HCT116 (cell line): ENCODE measurements at regions not wholly inside any gene's neighbourhood (a gene's known extent, or its start where the extent isn't known, plus 50 kb on each side); places are given as distances from the start of the nearest gene placed in this dataset.
"Not testable (repeated sequence)": the region's sequence is repeated elsewhere in the genome, so short reads cannot be mapped to it uniquely, and the experiment has no call there.

Experiments
- ATAC-seq: fragments of 200-7000 bp; cut with Tn5 transposase; 2 replicates; pipeline ENCODE4 v1.9.1; 2020; ENCODE audit warnings: mild to moderate bottlenecking, moderate library complexity
- BruUV-seq: library from RNA; stranded (reverse); fragments of 400-500 nt; replicated peaks from 2 replicates; lab custom pipeline; 2021; lab: Mats Ljungman, UMichigan
- CTCF ChIA-PET: fragments of 300-600 bp; sonication (Branson Sonifier 250); formaldehyde crosslinking; loops from one replicate; lab custom pipeline; 2021; ENCODE audit warnings: antibody characterized with exemption; lab: Charles Lee
- POLR2A ChIA-PET: fragments of 300-600, 350-600 bp; sonication (Branson Sonifier 250); formaldehyde crosslinking; loops from one replicate; lab custom pipeline; 2021; ENCODE audit warnings: antibody characterized with exemption; lab: Charles Lee
- RAD21 ChIA-PET, 2 experiments: fragments of 300-600 bp; sonication (Branson Sonifier 250); formaldehyde crosslinking; loops; one replicate each; lab custom pipeline; 2023; ENCODE audit warnings: low total read pairs in 2 of 2; ENCODE audit not compliant: uncharacterized antibody in 2 of 2, unreplicated experiment in 2 of 2, low non-redundant PET in 1 of 2; lab: Charles Lee
- DNase-seq: peaks from one replicate; pipeline ENCODE4 v3.0.0-alpha.2; 2010; ENCODE audit warnings: low read depth, low spot score
- H2AFZ ChIP-seq: fragments of 200-600 bp; shearing (Covaris generic), sonication (generic); 2 replicates; pipeline ENCODE4 v1.6.1; 2017; ENCODE audit warnings: low read depth, mixed run types, mixed read lengths, antibody characterized with exemption, low read length; ENCODE audit not compliant: poor library complexity, severe bottlenecking
- H3K27ac ChIP-seq: 2 replicates; pipeline ENCODE4 v1.5.1; 2012; ENCODE audit warnings: low read depth, low read length
- H3K27me3 ChIP-seq: fragments of 200-600 bp; sonication (generic); 2 replicates; pipeline ENCODE4 v1.6.1; 2016; ENCODE audit warnings: mixed run types, low read length, mixed read lengths; ENCODE audit not compliant: insufficient read depth
- H3K36me3 ChIP-seq, 2 experiments: fragments of 200-500 bp in 1 of 2; fragments of 200-600 bp in 1 of 2; sonication (Bioruptor generic) in 1 of 2; sonication (generic) in 1 of 2; 2 replicates each; pipeline versions ENCODE4 v1.5.1 to v1.6.1; 2014 to 2016; ENCODE audit warnings: low read length in 2 of 2, inconsistent platforms in 1 of 2, mixed read lengths in 1 of 2, mixed run types in 1 of 2; ENCODE audit not compliant: insufficient read depth in 2 of 2, control insufficient read depth in 1 of 2
- H3K4me1 ChIP-seq, 2 experiments: fragments of 200-600 bp in 1 of 2; sonication (generic) in 1 of 2; 2 replicates each; pipeline versions ENCODE4 v1.5.1 to v1.6.1; 2012 to 2017; ENCODE audit warnings: low read length in 2 of 2, inconsistent platforms in 1 of 2, mild to moderate bottlenecking in 1 of 2, mixed read lengths in 1 of 2, mixed run types in 1 of 2, moderate library complexity in 1 of 2; ENCODE audit not compliant: insufficient read depth in 2 of 2, control insufficient read depth in 1 of 2
- H3K4me2 ChIP-seq: fragments of 200-600 bp; sonication (generic); 2 replicates; pipeline ENCODE4 v1.6.1; 2017; ENCODE audit warnings: mixed run types, low read length, mixed read lengths
- H3K4me3 ChIP-seq, 2 experiments: fragments of 200-600 bp in 1 of 2; sonication (generic) in 1 of 2; replicated peaks in 1 of 2; 2 replicates each; pipeline ENCODE4 v1.5.1; 2011 to 2016; ENCODE audit warnings: low read length in 2 of 2, control low read depth in 1 of 2, low read depth in 1 of 2, mild to moderate bottlenecking in 1 of 2, mixed read lengths in 1 of 2, mixed run types in 1 of 2
- H3K79me2 ChIP-seq: fragments of 200-600 bp; sonication (generic); 2 replicates; pipeline ENCODE4 v1.6.1; 2017; ENCODE audit warnings: mild to moderate bottlenecking, mixed run types, low read length, moderate library complexity, mixed read lengths; ENCODE audit not compliant: insufficient read depth
- H3K9ac ChIP-seq: fragments of 200-600 bp; sonication (generic); 2 replicates; pipeline ENCODE4 v1.6.1; 2016; ENCODE audit warnings: low read length, mixed read lengths
- H3K9me2 ChIP-seq: fragments of 200-600 bp; sonication (generic), shearing (Covaris generic); 2 replicates; pipeline ENCODE4 v1.6.1; 2017; ENCODE audit warnings: mixed run types, mild to moderate bottlenecking, moderate library complexity; ENCODE audit not compliant: insufficient read depth
- H3K9me3 ChIP-seq, 2 experiments: fragments of 200-500 bp in 1 of 2; fragments of 200-600 bp in 1 of 2; sonication (Bioruptor generic) in 1 of 2; sonication (generic) in 1 of 2; 2 replicates each; pipeline ENCODE4 v1.6.1; 2014 to 2017; ENCODE audit warnings: low read length in 2 of 2, mixed read lengths in 2 of 2, inconsistent platforms in 1 of 2, low read depth in 1 of 2, mild to moderate bottlenecking in 1 of 2, mixed run types in 1 of 2, moderate library complexity in 1 of 2; ENCODE audit not compliant: control insufficient read depth in 1 of 2, insufficient read depth in 1 of 2
- H4K20me1 ChIP-seq: fragments of 200-600 bp; sonication (generic), shearing (Covaris generic); 2 replicates; pipeline ENCODE4 v1.6.1; 2017; ENCODE audit warnings: mixed run types, mild to moderate bottlenecking, moderate library complexity; ENCODE audit not compliant: insufficient read depth
- CBX3 ChIP-seq: IDR thresholded peaks from 2 replicates; pipeline ENCODE4 v1.6.1; 2012; ENCODE audit warnings: low read depth
- CEBPB ChIP-seq: IDR thresholded peaks from 2 replicates; pipeline ENCODE4 v1.6.1; 2012; ENCODE audit warnings: low read depth
- ELF1 ChIP-seq: IDR thresholded peaks from 2 replicates; pipeline ENCODE4 v1.6.1; 2012; ENCODE audit warnings: low read depth, borderline replicate concordance
- EZH2 ChIP-seq: fragments of 200-600 bp; sonication (generic); IDR thresholded peaks from 2 replicates; pipeline ENCODE4 v1.6.1; 2017; ENCODE audit warnings: antibody characterized with exemption, mixed run types
- FOSL1 ChIP-seq: IDR thresholded peaks from 2 replicates; pipeline ENCODE4 v1.6.1; 2012; ENCODE audit warnings: low read depth
- JUND ChIP-seq: IDR thresholded peaks from 2 replicates; pipeline ENCODE4 v1.6.1; 2012
- POLR2A ChIP-seq: IDR thresholded peaks from 2 replicates; pipeline ENCODE4 v1.7.0; 2011; ENCODE audit warnings: borderline replicate concordance; ENCODE audit not compliant: insufficient read depth, insufficient read length; ENCODE audit errors: extremely low read depth
- POLR2AphosphoS5 ChIP-seq: IDR thresholded peaks from 2 replicates; pipeline ENCODE4 v1.6.1; 2011; ENCODE audit warnings: mild to moderate bottlenecking, low read depth, low read length, moderate library complexity
- SIN3A ChIP-seq: IDR thresholded peaks from 2 replicates; pipeline ENCODE4 v1.6.1; 2012; ENCODE audit warnings: low read depth
- SRF ChIP-seq: IDR thresholded peaks from 2 replicates; pipeline ENCODE4 v1.6.1; 2012; ENCODE audit warnings: low read depth
- TCF7L2 ChIP-seq: IDR thresholded peaks from 2 replicates; pipeline ENCODE4 v1.7.0; 2011; ENCODE audit warnings: borderline replicate concordance, inconsistent platforms; ENCODE audit not compliant: insufficient read depth, insufficient read length; ENCODE audit errors: extremely low read depth
- intact Hi-C: fragments of 100-400 bp; cut with micrococcal nuclease; formaldehyde crosslinking; loops from 2 replicates; pipeline ENCODE4 v1.10.0; 2022
- TF ChIP-seq, protein P1 (sequence below): IDR thresholded peaks from 2 replicates; pipeline ENCODE4 v1.6.1; 2012
- TF ChIP-seq, protein P2 (sequence below): IDR thresholded peaks from 2 replicates; pipeline ENCODE4 v1.6.1; 2012; ENCODE audit warnings: low read depth

DNA sequence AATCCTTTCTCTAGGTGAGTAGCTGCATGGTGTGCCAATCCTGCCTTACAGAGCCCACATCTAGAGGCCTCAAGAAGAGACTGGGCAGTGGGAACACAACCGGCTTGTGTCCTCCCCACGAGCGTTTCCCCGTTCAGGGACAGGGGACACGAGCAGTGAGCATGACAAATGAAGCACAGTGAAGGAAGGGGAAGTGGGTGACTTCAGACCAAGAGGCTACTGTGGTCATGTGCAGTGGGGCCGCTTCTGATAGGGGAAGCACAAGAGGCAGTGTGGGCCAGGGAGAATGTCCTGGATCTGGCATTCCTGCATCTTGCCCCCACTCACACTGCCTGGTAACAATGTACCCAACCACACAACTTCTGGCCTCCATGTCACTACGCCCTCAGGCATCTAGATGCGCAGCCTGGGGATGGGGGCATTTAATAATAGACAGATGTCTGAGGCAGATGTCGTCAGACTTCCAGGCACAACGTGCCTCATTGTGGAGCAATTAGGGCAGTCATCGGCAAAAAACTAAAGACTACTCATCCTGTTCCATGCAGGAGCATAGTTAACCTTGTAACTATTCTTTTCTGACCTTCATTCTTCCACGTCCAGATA, 155.6 kb upstream of the NBPF11 start:
- H3K4me3 ChIP-seq: no peak overlapping the region
- no peaks in the 10 kb centered on the region for H3K36me3 ChIP-seq
- RAD21 ChIA-PET: no interaction called here
- no peak overlapping the region for H2AFZ ChIP-seq
- CTCF ChIA-PET: no interaction called here
- DNase-seq (no peak), ATAC-seq (no peak)
- no peaks in the 10 kb centered on the region for H3K27me3 ChIP-seq
- no peak overlapping the region for H3K4me2 ChIP-seq
- POLR2A ChIA-PET: no interaction called here
- no peak overlapping the region for H3K27ac ChIP-seq
- no peaks in the 10 kb centered on the region for H4K20me1 ChIP-seq
- BruUV-seq: no TSS peak
- TF ChIP-seq, protein P1, sequence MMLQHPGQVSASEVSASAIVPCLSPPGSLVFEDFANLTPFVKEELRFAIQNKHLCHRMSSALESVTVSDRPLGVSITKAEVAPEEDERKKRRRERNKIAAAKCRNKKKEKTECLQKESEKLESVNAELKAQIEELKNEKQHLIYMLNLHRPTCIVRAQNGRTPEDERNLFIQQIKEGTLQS: no peak
- no peak for TF ChIP-seq TCF7L2
- TF ChIP-seq CBX3: no peak
- TF ChIP-seq EZH2: no peak
- no peak for TF ChIP-seq SRF
- TF ChIP-seq, protein P2, sequence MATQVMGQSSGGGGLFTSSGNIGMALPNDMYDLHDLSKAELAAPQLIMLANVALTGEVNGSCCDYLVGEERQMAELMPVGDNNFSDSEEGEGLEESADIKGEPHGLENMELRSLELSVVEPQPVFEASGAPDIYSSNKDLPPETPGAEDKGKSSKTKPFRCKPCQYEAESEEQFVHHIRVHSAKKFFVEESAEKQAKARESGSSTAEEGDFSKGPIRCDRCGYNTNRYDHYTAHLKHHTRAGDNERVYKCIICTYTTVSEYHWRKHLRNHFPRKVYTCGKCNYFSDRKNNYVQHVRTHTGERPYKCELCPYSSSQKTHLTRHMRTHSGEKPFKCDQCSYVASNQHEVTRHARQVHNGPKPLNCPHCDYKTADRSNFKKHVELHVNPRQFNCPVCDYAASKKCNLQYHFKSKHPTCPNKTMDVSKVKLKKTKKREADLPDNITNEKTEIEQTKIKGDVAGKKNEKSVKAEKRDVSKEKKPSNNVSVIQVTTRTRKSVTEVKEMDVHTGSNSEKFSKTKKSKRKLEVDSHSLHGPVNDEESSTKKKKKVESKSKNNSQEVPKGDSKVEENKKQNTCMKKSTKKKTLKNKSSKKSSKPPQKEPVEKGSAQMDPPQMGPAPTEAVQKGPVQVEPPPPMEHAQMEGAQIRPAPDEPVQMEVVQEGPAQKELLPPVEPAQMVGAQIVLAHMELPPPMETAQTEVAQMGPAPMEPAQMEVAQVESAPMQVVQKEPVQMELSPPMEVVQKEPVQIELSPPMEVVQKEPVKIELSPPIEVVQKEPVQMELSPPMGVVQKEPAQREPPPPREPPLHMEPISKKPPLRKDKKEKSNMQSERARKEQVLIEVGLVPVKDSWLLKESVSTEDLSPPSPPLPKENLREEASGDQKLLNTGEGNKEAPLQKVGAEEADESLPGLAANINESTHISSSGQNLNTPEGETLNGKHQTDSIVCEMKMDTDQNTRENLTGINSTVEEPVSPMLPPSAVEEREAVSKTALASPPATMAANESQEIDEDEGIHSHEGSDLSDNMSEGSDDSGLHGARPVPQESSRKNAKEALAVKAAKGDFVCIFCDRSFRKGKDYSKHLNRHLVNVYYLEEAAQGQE: no peak
- TF ChIP-seq JUND: no peak
- no peak for TF ChIP-seq ELF1
- no peak for TF ChIP-seq SIN3A
- no peak for TF ChIP-seq CEBPB
- TF ChIP-seq POLR2A: no peak
- no peak for TF ChIP-seq FOSL1
- TF ChIP-seq POLR2AphosphoS5: no peak
- H3K9me2 ChIP-seq: no peaks in the 10 kb centered on the region
- no peak overlapping the region for H3K9ac ChIP-seq
- no peaks in the 10 kb centered on the region for H3K79me2 ChIP-seq
- no peaks in the 10 kb centered on the region for H3K9me3 ChIP-seq
- intact Hi-C loops: no loop called here
- H3K4me1 ChIP-seq: peaks cover 0 to 8% of the 10 kb centered on the region in 2 experiments; a peak in 1 of 4 replicates

DNA sequence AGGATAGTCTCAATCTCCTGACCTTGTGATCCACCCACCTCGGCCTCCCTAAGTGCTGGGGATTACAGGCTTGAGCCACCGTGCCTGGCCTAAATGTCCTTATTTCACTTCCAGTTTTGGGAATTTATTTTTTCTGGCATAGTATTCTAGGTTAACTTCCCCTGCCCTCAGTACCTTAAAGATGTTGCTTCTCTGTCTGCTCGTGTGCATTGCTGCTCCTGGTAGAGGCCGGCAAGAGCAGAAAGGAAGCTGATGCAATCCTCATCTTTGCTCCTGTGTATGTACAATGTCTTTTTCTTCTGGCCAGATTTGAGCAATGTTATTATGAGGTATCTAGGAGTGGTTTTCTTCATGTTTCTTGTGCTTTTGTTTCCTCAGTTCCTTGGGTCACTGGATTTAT, 152.9 kb upstream of the NBPF11 start:
- H3K9ac ChIP-seq, H3K4me2 ChIP-seq, H3K9me2 ChIP-seq, H2AFZ ChIP-seq, DNase-seq, ATAC-seq, H3K36me3 ChIP-seq, H3K9me3 ChIP-seq, H3K79me2 ChIP-seq, BruUV-seq, CTCF ChIA-PET, H4K20me1 ChIP-seq, H3K4me1 ChIP-seq, intact Hi-C loops, RAD21 ChIA-PET, H3K4me3 ChIP-seq, H3K27me3 ChIP-seq, H3K27ac ChIP-seq: not testable (repeated sequence)
- POLR2A ChIA-PET: interaction anchor here (2.8 kb wide), 1 partner anchor 29 kb away, joined by 13 read pairs; no protein-coding TSS in a partner anchor
